ENCODE measurements at regions not wholly inside any gene's neighbourhood (a gene's known extent, or its start where the extent isn't known, plus 50 kb on each side); places are given as distances from the start of the nearest gene placed in this dataset. TPM values are rescaled to one million over a fixed set of nuclear protein-coding genes. Genes with fewer than 3 reads are reported as not detected.

GRCh38 chr4:151811403-151811802 lies 50.6 kb upstream of the GATB start:
- no peak for DNase-seq (ENCODE audit: low read depth, low spot score)
- ChIA-PET CTCF (interaction anchor here (1.6 to 1.7 kb wide), 2 partner anchors 9 kb away, joined by 8 to 11 read pairs; no protein-coding TSS in a partner anchor), POLR2A (no interaction called here)
- H3K27ac ChIP-seq (ENCODE audit: low read depth, low read length), result no peak overlapping the region
- no peak overlapping the region for H3K4me3 ChIP-seq (ENCODE audit: low read depth, low read length)
- peaks cover 2% of the 10 kb centered on the region for H3K27me3 ChIP-seq (ENCODE audit: control insufficient read depth, insufficient read depth, low read length)
- TF ChIP-seq CTCF (IDR thresholded peaks at IDR 0.05; ENCODE audit: low read depth, low read length), result no peak
- H3K9me3 ChIP-seq (ENCODE audit: control insufficient read depth, insufficient read depth, low read length), result peaks cover 2% of the 10 kb centered on the region; the same call in 1 of the 2 replicates

Small RNA genes lying in the stretch of these regions (small RNA-seq; reads per million reads assigned to genes)
- gene RN7SL446P (ENCODE audit: insufficient read length, low read depth) (not detected), gene RNA5SP169 (ENCODE audit: insufficient read length, low read depth) (not detected)

All from AG04450 (cell line).